ENCODE measurements at regions not wholly inside any gene's neighbourhood (a gene's known extent, or its start where the extent isn't known, plus 50 kb on each side); places are given as distances from the start of the nearest gene placed in this dataset.

DNA sequence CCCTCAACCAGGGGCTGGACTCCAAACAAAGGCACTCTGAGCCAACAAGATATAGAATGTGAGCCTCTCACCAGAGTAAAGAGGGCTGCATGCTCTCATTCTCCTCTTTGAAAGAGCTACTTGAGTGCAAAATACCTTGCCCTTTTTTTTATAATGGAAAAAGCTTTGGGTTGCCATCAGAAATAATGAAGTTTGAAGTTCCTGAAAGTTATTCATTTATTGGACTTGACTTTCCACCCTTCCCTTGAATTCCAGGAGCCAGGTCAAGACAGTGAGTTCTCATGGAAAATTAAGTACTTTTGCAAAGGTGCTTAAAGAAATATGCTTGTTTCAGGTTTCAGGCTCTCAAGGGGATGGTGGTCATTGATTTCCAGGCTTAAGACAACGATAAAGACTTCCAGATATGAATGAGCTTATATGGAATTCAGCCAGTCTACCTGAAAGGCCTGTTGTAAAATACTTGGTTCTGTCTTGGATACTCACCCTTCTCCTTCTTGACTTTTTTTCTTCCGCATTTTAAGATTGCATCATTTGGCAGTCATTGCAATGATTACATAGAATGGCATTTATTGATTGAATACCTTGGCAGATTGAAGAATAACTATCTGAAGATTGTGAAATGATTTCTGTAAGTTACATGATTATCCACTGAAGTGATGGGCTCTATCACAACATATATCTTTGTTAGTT is 696.4 kb downstream of the INHBA start:
- DNase-seq: no peak
- H3K4me3 ChIP-seq: no peak overlapping the region
- H3K36me3 ChIP-seq (replicated peaks in 1 of 2): no peaks in the 10 kb centered on the region
- 73 to 88% (median 79%) methylated on average over 2 of the region's 2 CpGs for WGBS, 4 donors
- H3K27ac ChIP-seq: no peak overlapping the region
- TF ChIP-seq CTCF (IDR thresholded peaks at IDR 0.05) (no peak), POLR2A (IDR thresholded peaks at IDR 0.05) (no peak)
- H3K9me3 ChIP-seq (replicated peaks in 1 of 3): no peaks in the 10 kb centered on the region
- H3K4me1 ChIP-seq (replicated peaks in 1 of 2): no peaks in the 10 kb centered on the region
- intact Hi-C loops (cut with DNase I): loop anchor here in 1 of 2 donors (10.0 kb wide), 1 partner anchor 698 kb away; the partner anchor contains the start of gene INHBA
- H3K27me3 ChIP-seq: no peaks in the 10 kb centered on the region

DNA sequence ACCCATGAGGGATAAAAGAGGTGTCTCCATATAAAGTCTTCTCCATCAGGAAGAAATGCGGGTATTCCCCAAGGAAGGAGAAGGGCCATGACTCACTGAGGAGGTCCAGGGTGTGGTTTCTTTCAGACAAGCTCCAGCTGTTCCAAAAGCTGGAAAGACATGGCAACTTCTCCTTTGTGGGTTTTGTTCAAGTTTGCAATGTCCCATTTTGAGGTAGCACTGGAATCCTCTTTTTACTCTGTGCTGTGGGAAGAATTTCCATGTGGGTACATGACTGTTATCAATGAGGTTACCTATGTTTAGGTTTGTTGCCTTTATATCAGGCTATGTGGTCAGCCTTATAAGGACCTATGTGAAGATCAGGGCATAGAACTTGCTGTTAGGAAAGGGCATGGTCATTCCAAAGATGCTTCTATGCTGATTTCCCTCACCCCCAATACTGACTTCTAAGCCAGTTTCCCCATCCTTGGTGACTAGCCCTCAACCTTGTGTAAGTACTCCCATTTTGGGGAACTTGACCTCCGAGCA is 697.5 kb downstream of the INHBA start:
- no peaks in the 10 kb centered on the region for H3K27me3 ChIP-seq
- intact Hi-C loops (cut with DNase I): loop anchor here in 1 of 2 donors (10.0 kb wide), 1 partner anchor 699 kb away; the partner anchor contains the start of gene INHBA
- 68 to 85% (median 81%) methylated on average over 2 of the region's 2 CpGs for WGBS, 4 donors

DNA sequence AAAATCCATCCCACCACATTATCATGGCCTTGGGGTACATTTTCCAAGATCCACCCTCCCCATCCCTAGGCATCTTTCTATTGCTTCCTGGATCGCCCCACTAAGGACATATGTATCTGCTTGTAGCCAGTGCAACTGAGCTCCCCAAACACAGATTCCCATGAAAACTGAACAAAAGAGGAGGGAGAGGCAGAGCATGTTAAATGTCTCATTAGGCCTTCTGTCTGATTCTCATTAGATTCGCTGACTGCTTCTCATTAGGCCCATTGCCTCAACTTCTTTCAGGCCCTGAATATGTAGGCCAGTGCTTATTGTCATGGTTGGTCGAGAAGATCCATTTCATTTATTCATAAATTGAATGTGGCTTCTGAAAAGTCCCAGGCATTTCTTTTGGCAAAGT is 698.9 kb downstream of the INHBA start:
- Histone ChIP-seq H3K36me3 (replicated peaks in 1 of 2) (no peaks in the 10 kb centered on the region), H3K27ac (no peak overlapping the region), H3K9me3 (replicated peaks in 1 of 3) (no peaks in the 10 kb centered on the region), H3K27me3 (no peaks in the 10 kb centered on the region), H3K4me1 (replicated peaks in 1 of 2) (no peaks in the 10 kb centered on the region), H3K4me3 (no peak overlapping the region)
- no peak for TF ChIP-seq POLR2A (IDR thresholded peaks at IDR 0.05)
- TF ChIP-seq CTCF (IDR thresholded peaks at IDR 0.05): no peak
- 87 to 97% (median 89%) methylated on average over 3 of the region's 3 CpGs for WGBS, 4 donors
- no peak for DNase-seq
- intact Hi-C loops (cut with DNase I): loop anchor here in 1 of 2 donors (10.0 kb wide), 1 partner anchor 701 kb away; the partner anchor contains the start of gene INHBA

More for the DNA sequence above, 697.5 kb downstream of the INHBA start:
- Histone ChIP-seq H3K9me3 (replicated peaks in 1 of 3) (no peaks in the 10 kb centered on the region), H3K27ac (no peak overlapping the region), H3K36me3 (replicated peaks in 1 of 2) (no peaks in the 10 kb centered on the region), H3K4me1 (replicated peaks in 1 of 2) (no peaks in the 10 kb centered on the region), H3K4me3 (no peak overlapping the region)
- DNase-seq: no peak
- no peak for TF ChIP-seq CTCF (IDR thresholded peaks at IDR 0.05)
- no peak for TF ChIP-seq POLR2A (IDR thresholded peaks at IDR 0.05)

- intact Hi-C loops (cut with DNase I): loop anchor here in 1 of 2 donors (10.0 kb wide), 1 partner anchor 701 kb away; the partner anchor contains the start of gene INHBA
- WGBS, 4 donors: 76 to 87% (median 80%) methylated on average over 2 of the region's 2 CpGs
- no peak overlapping the region for H3K4me3 ChIP-seq
Observed at GRCh38 chr7:41003611-41003940, 699.3 kb downstream of the INHBA start.

More at GRCh38 chr7:41003611-41003940, 699.3 kb downstream of the INHBA start:
- no peaks in the 10 kb centered on the region for H3K36me3 ChIP-seq (replicated peaks in 1 of 2)
- no peak overlapping the region for H3K27ac ChIP-seq
- no peaks in the 10 kb centered on the region for H3K4me1 ChIP-seq (replicated peaks in 1 of 2)
- no peak for TF ChIP-seq CTCF (IDR thresholded peaks at IDR 0.05)
- TF ChIP-seq POLR2A (IDR thresholded peaks at IDR 0.05): no peak
- no peaks in the 10 kb centered on the region for H3K9me3 ChIP-seq (replicated peaks in 1 of 3)
- H3K27me3 ChIP-seq: no peaks in the 10 kb centered on the region
- no peak for DNase-seq
